ENCODE measurements at regions not wholly inside any gene's neighbourhood (a gene's known extent, or its start where the extent isn't known, plus 50 kb on each side); places are given as distances from the start of the nearest gene placed in this dataset.
A peak's percentile ranks its signal among the peaks of the same experiment; 100 is the strongest.

- DNase-seq: no peak
Measured at GRCh38 chr7:94109556-94109955, 105.4 kb upstream of the BET1 start.

GRCh38 chr7:94111009-94111408 lies 106.9 kb upstream of the BET1 start:
- no peak for DNase-seq

- no peak for DNase-seq
Measured at GRCh38 chr7:94115316-94115715, 111.2 kb upstream of the BET1 start.

- DNase-seq: no peak
Measured at GRCh38 chr7:94123136-94123535, 119.0 kb upstream of the BET1 start.

GRCh38 chr7:94127026-94127425 lies 122.9 kb upstream of the BET1 start:
- DNase-seq: no peak

GRCh38 chr7:94128072-94128471 lies 123.9 kb upstream of the BET1 start:
- DNase-seq: no peak

GRCh38 chr7:94129443-94130140 lies 125.4 kb upstream of the BET1 start:
- no peak for DNase-seq

GRCh38 chr7:94130716-94131115 lies 126.6 kb upstream of the BET1 start:
- no peak for DNase-seq

GRCh38 chr7:94133460-94133859 lies 129.3 kb upstream of the BET1 start:
- DNase-seq: no peak

- no peak for DNase-seq
Measured at GRCh38 chr7:94135180-94135579, 131.0 kb upstream of the BET1 start.

GRCh38 chr7:94142281-94142680 lies 138.1 kb upstream of the BET1 start:
- DNase-seq: no peak

- DNase-seq: no peak
Measured at GRCh38 chr7:94145602-94146001, 141.4 kb upstream of the BET1 start.

- no peak for DNase-seq
Measured at GRCh38 chr7:94146408-94146807, 142.3 kb upstream of the BET1 start.

GRCh38 chr7:94149789-94150545 lies 145.8 kb upstream of the BET1 start:
- DNase-seq: no peak

GRCh38 chr7:94154182-94154581 lies 150.0 kb upstream of the BET1 start:
- DNase-seq: no peak

GRCh38 chr7:94154858-94155257 lies 150.7 kb upstream of the BET1 start:
- DNase-seq: no peak

- peak; percentile 7 for DNase-seq
Measured at GRCh38 chr7:94157659-94158306, 153.6 kb upstream of the BET1 start.

- no peak for DNase-seq
Measured at GRCh38 chr7:94160719-94161435, 156.7 kb upstream of the BET1 start.

- DNase-seq: no peak
Measured at GRCh38 chr7:94161476-94161875, 157.3 kb upstream of the BET1 start.

GRCh38 chr7:94169682-94170081 lies 165.5 kb upstream of the BET1 start:
- no peak for DNase-seq

- DNase-seq: no peak
Measured at GRCh38 chr7:94170836-94171235, 166.7 kb upstream of the BET1 start.

GRCh38 chr7:94173436-94173835 lies 169.3 kb upstream of the BET1 start:
- DNase-seq: no peak

GRCh38 chr7:94174375-94174774 lies 170.2 kb upstream of the BET1 start:
- DNase-seq: no peak
